GM21381 (cell line): ENCODE measurements at regions not wholly inside any gene's neighbourhood (a gene's known extent, or its start where the extent isn't known, plus 50 kb on each side); places are given as distances from the start of the nearest gene placed in this dataset.
"Not testable (repeated sequence)": the region's sequence is repeated elsewhere in the genome, so short reads cannot be mapped to it uniquely, and the experiment has no call there.

Experiments
- ATAC-seq: cut with Tn5 transposase; IDR thresholded peaks from one replicate; pipeline ENCODE4 v1.9.1; 2021; ENCODE audit warnings: mild to moderate bottlenecking, moderate library complexity; ENCODE audit not compliant: unreplicated experiment

DNA sequence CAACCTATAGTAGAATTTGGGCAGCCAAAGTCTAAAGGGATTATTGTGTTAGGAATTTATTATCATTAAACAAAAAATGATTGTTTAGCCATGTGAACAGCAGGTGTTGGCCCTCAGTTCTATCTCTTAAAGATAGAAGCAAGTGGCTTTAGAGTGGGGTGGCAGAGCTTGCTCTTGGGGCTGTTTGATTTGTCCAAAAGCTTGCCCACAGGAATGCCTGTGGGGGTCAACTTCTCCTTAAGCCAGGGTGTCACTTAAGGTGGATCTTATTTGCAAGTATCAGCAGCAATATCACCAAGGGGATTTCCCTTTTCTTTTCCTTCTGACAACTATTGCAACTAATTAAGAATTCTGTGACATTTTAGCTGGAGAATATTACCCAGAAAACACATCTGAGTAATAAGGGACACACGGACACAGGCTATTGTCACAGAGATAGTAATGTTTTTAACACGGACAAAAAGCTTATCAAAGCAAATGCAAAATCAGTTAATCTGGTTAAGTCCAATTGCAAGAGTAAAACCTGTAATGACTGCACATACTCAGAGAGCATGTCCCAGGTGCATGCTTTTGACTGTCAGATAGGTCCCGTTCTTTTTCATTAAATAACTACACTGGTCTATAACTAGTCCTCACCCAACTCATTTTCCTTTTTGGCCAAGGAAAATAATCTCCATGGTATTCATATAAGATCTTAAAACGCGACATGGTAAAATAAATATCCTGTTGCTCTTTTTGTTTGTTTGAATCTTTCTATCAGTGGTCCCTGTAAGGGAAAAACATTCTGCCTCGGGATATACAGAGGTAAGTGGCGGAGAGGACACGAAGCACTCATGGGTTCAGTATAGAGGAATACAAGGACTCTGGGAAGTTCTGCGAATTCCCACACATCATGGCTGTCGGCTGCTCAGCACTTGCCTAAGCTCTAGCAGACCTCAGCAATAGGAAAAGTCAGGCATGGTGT is 172.1 kb upstream of the RFC3 start:
- ATAC-seq: no peak

DNA sequence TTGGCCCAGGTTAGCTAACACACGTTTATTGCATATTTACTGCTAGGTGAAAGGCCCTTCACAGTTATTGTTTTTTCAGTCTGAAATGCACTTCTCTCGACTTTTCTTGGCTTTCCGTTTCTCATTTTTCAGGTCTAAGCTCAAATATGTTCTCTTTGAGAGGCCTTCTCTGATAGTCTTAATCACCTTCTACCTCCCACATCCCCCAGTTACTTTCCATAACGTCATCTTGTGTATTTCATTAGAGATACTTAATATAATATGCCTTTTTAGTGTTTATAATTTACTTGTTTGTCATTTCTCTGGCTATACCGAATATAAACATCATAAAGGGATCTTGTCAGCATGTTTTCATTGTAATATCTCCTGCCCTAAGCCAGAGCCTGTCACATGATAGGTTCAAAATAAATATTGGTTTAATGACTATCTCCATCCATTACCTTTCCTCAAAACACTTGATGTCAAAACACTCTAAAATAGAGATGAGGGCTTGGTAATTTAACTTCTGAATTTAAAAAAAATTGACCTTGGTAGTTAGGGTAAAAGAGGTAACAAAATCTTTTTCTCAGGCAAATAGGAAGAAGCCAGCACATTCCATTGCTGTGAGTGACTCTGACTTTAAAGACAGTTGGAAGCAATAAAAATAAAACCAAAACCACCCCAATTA is 168.6 kb upstream of the RFC3 start:
- no peak for ATAC-seq

DNA sequence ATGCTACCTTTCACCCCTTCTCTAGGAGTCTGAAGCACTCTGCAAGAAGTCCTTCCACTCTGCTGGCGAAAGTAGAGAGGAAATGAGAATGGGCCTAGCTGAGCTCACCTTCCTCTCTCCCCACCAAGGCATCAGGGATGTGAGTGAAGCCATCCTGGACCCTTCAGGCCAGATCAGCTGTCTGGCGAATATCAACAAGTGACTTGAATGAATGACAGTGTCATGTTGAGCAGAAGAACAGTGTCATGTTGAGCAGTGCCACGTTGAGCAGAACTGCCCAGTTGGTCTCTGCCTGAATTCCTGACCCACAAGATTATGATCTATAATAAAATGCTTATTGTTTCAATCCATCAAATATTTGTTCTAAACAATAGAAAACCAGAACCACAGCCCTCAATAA is 166.2 kb upstream of the RFC3 start:
- ATAC-seq: no peak

DNA sequence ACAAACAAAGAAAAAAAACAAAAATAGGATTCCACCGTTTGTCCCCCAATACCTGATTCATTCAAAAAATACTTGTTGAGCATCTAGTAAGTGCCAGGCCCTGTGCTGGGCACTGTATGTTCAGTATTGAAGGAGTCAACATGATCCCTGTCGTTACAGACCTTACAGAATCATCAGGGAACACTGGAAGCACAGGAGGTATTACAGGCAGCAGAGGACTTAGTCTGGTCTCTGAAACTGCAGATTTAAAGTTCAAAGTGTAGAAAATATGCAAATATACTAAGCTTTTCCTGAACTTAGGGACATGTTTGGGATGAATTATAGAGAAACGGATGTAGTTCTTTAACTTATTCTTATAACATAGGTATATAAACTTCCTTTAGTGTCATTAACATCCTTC is 160.7 kb upstream of the RFC3 start:
- no peak for ATAC-seq

DNA sequence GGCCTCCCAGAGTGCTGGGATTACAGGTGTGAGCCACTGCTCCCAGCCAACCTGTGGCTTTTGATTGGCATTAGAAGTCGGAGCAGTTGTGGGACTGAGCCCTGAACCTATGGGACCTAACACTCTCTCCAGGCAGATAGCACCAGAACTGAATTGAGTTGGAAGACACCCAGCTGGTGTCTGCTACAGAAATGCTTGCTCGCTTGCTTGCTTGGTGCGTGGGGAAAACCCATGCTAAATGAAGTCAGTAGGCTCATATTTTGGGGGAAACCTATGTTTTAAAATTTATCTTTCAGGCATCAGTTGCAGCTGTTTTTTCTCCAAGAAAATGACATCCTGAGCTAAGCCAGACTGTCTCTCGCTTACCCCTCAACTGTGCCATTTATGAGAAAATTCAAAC is 158.5 kb upstream of the RFC3 start:
- ATAC-seq: no peak

DNA sequence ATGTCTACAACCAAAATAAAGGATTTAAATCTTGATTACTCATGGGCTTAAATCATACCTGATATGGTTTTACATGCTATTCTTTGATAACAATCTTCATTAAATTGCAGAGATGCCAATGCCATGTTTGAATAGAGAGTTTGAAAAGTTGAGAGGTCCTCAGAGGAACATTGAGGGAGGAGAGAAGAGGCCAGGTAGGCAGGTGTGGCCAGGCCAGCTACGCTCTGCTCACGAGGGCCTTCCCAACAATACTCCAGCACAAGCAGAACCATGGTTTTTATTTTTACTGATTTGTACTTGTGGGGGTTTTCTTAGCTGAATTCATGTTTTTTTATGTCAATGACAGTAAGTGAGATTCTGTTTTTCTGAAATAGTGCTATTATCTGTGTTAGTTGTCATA is 158.1 kb upstream of the RFC3 start:
- ATAC-seq: no peak

DNA sequence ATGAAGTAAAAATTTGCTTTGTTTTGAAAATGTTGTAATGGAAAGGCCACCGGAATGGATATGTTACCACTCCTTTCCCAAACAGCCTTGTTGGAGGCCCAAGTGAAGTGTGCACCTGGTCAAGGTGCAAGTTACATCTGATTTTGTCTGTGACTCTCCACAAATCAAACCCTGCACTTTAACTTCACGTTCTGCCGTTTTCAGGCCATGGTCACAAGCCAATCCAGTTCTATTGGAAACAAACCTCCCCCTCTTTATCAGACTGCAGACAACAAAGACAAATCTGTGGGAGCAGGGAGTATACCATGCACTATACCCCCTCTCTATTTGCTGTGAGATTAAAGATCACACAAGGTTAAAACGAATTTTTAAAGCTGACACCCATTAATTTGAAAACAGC is 155.6 kb upstream of the RFC3 start:
- no peak for ATAC-seq

DNA sequence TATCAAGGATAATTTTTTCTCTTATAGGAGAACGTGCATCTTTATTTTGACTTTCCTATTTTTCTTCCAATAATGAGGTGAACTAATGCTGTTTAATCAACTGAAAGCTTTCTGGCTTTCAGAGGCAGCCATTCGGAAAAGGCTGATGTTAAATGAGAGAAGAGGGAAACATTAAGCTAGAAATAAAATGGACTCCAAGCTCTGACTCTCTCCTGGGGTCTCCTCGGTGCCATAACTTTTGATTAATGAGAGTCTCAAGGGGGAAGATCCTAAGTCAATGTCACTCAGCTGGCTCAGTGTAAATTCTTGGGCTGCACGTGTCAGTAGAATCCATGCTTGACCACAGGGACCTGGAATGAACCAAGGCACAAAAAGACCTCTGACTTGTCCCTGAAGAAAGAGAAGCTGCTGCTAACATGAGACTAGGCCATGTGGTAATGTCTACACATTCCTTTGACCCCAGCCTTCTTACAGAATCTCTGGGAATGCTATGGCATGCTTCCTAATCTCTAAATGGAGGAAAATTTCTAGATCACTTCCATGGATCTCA is 152.2 kb upstream of the RFC3 start:
- no peak for ATAC-seq

DNA sequence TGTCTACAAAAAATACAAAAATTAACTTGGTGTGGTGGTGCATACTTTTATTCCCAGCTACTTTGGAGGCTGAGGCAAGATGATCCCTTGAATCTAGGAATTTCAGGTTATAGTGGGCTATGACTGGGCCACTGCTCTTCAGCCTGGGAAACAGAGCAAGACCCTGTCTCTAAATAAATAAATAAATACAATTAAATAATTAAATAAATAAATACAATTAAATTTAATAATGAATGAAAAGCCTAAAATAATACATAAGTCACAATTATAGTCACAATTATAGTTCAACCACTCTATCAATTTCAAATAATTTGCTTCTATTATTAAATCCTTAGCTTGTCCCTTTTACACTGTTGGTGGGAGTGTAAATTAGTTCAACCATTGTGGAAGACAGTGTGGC is 146.4 kb upstream of the RFC3 start:
- no peak for ATAC-seq

DNA sequence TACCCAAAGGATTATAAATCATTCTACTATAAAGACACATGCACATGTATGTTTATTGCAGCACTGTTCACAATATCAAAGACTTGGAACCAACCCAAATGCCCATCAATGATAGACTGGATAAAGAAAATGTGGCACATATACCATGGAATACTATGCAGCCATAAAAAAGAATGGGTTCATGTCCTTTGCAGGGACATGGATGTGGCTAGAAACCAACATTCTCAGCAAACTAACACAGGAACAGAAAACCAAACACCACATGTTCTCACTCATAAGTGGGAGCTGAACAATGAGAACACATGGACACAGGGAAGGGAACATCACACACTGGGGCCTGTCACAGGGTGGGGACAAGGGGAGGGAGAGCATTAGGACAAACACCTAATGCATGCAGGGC is 145.9 kb upstream of the RFC3 start:
- not testable (repeated sequence) for ATAC-seq

DNA sequence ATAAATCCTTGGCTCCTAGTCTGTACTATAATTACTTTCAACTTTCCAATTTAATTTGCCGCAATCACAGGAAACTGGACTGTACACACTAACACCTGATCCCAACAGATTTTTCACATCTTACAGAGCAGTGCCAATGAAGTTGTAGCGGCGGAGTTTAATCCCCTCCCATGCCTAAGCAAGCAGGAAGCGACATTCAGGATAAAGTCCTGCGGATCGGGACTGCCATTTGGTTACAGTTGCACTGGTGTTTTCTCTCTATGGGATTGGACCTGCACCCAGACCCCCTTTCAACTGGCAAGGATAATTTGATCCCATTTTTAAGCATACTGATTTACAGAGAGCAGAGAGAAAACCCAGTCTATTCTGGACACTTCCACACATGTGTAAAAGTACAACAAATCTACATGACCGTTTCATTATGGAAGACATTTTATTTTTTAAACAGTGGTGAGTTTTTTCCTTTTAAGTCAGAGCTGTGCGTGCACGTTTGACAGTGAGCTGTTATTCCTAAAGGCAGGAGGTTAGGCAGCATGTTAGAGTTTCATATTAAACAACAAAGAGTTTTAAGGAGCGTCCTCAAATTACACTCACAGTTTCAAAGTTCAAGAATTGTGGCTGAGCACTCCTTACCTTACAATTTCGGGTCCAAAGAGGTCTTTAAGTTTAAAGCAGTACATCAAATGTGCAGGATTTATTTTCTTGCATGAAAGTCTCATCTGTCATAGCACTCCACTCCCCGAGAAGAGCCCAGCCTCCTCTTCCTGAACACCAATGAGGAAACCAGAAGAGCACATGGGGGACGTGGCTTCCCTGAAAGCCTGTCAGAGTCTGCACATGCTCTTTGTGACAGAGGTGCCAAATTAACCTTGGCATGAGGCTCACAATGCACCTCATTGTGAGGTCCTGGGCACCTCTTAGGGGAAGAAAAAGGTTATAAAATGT is 141.6 kb upstream of the RFC3 start:
- no peak for ATAC-seq

DNA sequence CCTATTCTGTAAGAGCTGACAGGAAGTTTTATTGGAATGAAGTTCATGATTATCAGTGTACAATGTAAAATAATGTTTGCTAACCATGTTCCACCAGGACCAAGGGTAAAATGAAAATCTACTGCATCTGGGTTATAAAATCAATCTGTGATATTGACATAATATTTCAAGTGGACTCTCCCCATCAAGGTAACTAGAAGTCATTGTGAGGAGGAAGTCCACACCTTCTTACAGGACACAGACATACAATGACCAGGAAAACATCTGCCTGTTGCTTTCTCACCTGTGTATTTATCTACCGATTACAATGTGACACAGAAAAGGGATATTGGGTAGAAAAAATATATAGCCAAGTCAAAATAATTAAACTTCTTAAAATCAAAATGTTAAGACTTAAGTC is 140.7 kb upstream of the RFC3 start:
- no peak for ATAC-seq

DNA sequence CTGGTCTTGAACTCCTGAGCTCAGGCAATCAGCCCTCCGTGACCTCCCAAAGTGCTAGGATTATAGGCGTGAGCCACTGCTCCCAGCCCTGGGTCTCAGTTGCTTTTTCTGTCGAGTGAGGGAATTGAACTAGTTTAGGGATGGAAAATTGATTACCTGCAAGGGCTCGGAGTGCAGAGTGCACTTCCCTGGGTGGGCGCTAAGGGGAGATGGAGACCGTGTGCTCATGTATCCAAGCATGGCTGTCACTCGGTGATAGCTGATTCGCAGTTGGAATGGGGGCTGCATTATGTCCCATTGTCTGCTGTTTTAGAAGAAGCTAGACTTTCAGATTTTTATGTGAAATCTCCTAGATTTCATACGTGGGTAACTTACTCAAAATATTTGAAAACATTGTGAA is 139.9 kb upstream of the RFC3 start:
- ATAC-seq: no peak

DNA sequence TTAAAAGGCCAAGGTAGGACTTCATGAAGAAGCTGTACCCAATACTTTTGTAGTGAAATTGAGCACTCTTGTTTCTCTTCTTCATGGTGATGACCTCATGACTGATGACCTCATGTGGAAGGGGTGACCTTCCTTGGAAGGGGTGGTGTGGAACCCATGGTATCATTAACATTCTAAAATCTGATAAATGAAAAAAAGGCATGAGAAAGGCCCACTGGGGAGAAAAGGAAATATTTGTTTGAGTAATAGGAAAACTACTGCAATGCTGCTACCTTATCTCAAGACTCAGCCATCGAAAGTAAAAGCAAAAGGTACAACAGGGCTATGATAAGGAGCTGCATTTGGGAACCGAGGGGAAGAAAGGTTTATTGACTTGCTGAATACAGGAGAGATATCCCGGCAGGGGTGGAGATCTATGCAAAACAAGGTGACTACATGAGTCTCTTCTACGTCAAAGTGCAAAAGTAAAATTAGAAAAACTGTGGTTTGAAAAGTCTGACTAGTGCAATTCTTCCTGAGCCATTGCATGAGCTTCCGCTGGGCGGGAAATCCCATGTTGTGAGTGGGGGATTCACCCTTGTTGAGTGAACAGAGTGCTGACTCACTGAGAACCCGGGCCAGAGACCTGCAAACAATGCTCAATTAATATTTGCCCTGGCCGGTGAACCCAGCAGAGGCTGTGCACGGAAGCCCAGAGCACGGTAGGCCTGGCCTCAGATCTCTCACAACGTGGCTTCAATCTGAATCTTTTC is 138.9 kb upstream of the RFC3 start:
- peak; percentile 94 for ATAC-seq

DNA sequence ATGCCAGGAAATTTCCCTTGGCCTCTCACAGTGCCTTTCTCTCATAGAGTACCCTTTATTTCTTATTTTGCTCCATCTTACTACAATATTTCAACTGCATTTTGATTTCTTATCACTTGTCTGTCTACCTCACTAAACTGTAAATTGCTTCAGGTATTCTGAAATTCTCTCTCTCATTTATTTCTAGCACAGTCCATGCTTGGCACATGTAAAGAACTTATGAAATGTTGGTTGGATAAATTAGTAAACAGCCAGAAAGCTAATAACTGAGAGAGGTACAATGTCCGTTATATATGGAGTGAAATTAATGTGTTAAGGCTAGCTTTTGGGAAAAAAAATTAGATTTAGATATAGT is 138.3 kb upstream of the RFC3 start:
- ATAC-seq: no peak

DNA sequence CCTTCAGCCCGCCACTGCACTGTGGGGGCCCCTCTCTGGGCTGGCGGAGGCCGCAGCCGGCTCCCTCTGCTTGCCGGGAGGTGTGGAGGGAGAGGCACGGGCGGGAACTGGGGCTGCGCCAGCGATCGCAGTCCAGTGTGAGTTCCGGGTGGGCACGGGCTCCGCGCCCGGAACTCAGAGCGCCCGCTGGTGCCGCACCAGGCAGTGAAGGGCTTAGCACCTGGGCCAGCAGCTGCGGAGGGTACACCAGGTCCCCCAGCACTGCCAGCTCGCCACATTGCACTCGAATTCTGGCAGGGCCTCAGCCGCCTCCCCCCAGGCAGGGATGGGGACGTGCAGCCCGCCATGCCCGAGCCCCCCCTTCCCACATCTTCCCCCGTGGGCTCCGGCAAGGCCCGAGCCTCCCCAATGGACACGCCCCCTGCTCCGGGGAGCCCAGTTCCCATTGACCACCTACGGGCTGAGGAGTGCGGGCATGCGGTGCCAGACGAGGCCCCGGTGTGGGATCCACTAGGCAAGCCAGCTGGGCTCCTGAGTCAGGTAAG is 135.9 kb upstream of the RFC3 start:
- no peak for ATAC-seq

DNA sequence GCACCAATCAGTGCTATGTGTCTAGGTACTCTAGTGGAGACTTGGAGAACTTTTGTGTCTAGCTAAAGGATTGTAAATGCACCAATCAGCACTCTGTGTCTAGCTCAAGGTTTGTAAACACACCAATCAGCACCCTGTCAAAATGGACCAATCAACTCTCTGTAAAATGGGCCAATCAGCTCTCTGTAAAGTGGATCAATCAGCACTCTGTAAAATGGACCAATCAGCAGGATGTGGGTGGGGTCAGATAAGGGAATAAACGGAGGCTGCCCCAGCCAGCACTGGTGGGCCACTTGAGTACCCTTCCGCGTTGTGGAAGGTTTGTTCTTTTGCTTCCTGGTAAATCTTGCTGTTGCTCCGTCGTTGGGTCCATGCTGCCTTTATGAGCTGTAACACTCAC is 135.3 kb upstream of the RFC3 start:
- not testable (repeated sequence) for ATAC-seq

DNA sequence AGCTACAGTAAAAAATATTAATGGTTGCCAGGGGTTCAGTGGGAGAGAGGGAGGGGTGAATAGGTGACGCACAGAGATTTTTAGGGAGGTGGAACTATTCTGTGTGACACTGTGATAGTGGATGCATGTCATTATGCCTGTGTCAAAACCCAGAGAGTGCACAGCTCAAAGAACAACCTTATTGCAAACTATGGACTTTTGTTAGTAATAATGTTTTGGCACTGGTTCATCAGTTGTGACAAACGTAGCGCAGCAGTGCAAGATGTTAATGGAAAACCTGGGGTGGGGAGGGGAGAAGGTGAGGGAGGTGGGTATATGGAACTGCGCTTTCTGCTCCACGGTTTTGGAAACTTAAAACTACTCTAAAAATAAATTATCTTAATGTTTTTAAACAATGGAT is 134.6 kb upstream of the RFC3 start:
- no peak for ATAC-seq

DNA sequence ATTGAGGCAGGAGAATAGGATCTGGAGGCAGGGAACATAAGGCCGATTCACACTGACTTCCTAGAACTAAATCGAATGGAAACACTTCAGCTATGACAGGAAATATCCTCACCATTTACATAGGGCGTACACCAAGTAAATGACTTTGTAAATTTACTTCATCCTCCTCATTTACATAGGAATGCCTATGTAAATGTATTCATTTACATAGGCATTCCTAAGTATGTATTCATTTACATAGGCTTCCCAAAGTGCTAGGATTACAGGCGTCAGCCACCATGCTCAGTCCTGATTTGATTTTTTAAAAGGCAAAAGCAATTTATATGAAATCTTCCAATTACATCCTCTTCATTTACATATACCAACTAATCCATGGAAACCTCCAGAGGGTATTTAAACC is 133.1 kb upstream of the RFC3 start:
- no peak for ATAC-seq
